ENCODE measurements at regions not wholly inside any gene's neighbourhood (a gene's known extent, or its start where the extent isn't known, plus 50 kb on each side); places are given as distances from the start of the nearest gene placed in this dataset.

DNA sequence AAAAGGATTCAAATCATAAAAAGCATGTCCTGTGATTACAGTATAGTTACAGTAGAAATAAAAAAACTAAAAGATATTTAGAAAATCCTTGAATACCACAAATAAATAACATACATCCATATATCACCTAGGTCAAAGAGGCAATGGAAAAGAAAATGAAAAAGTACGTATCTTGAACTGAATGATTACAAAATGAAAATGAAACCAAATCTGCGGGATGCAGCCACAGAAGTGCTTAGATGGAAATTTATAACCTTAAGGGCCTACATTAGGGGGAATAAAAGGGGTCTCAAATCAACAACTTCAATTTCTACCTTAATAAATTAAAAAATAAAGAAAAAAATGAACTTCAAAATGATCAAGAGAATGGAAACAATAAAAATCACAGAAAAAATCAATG, 879.0 kb upstream of the CELF2 start:
- peak overlapping the region in 1 of 3 experiments; percentile 30 for H3K4me3 ChIP-seq (replicated peaks in 1 of 3; ENCODE audit: insufficient read depth in 1 of 3, low read depth in 1 of 3, low read length in 3 of 3)
- no peak for FAIRE-seq
- intact Hi-C loops (cut with micrococcal nuclease), result loop anchor here (5.0 kb wide), 1 partner anchor 899 kb away; no protein-coding TSS in a partner anchor

DNA sequence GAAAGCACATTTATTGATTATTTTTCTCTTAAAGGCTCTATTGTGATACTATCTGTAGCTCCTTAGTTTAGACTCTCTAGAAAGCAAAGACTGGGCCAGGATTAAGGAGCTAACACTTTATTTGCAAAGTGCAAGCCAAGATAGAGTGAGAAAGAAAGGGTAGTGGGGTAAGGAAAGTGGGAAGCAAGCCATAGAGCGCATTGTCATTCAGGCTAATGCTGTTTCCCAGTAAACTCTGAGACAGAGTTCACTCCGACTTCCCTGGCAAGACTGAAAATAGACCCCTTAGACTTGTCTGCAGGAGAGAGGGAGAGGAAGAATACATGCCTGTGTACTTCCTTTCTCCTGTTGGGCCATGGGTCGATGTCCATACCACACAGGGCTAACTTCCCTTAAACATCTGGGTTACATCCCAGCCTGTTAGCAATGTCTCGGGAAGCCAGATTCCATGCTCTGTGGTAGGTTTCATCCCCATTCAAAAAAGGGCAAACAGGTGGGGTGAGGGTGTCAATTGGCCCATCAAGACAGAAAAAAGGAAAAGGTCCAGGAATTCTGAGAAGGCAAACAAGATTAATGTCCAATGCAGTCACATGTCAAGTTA, 875.8 kb upstream of the CELF2 start:
- POLR2A ChIA-PET, result no interaction called here
- Histone ChIP-seq H3K9ac (replicated peaks; ENCODE audit: extremely low read depth, insufficient read depth, low read length) (no peak overlapping the region), H3K79me2 (ENCODE audit: control insufficient read depth, insufficient read depth, low read length) (no peaks in the 10 kb centered on the region), H3K9me1 (replicated peaks; ENCODE audit: control insufficient read depth, extremely low read depth, insufficient read depth, low read length) (no peaks in the 10 kb centered on the region), H3K27ac (ENCODE audit: insufficient read depth, low read depth, low read length) (no peak overlapping the region), H4K20me1 (replicated peaks; ENCODE audit: control insufficient read depth, extremely low read depth, insufficient read depth, low read length) (no peaks in the 10 kb centered on the region), H2AFZ (ENCODE audit: low read depth, low read length) (no peak overlapping the region), H3K36me3 (ENCODE audit: control insufficient read depth in 2 of 2, extremely low read depth in 1 of 2, insufficient read depth in 2 of 2, low read length in 2 of 2) (no peaks in the 10 kb centered on the region), H3K9me3 (replicated peaks; ENCODE audit: control insufficient read depth, insufficient read depth, low read length) (no peaks in the 10 kb centered on the region), H3K27me3 (ENCODE audit: control insufficient read depth in 2 of 2, insufficient read depth in 2 of 2, low read length in 2 of 2) (no peaks in the 10 kb centered on the region), H3K4me3 (replicated peaks in 1 of 3; ENCODE audit: insufficient read depth in 1 of 3, low read depth in 1 of 3, low read length in 3 of 3) (no peak overlapping the region), H3K4me2 (ENCODE audit: insufficient read depth, low read length) (no peak overlapping the region), H3K4me1 (ENCODE audit: control insufficient read depth, extremely low read depth, insufficient read depth, low read length) (no peaks in the 10 kb centered on the region)
- DNase-seq (ENCODE audit: low read depth, low spot score), result no peak
- TF ChIP-seq, protein P1, sequence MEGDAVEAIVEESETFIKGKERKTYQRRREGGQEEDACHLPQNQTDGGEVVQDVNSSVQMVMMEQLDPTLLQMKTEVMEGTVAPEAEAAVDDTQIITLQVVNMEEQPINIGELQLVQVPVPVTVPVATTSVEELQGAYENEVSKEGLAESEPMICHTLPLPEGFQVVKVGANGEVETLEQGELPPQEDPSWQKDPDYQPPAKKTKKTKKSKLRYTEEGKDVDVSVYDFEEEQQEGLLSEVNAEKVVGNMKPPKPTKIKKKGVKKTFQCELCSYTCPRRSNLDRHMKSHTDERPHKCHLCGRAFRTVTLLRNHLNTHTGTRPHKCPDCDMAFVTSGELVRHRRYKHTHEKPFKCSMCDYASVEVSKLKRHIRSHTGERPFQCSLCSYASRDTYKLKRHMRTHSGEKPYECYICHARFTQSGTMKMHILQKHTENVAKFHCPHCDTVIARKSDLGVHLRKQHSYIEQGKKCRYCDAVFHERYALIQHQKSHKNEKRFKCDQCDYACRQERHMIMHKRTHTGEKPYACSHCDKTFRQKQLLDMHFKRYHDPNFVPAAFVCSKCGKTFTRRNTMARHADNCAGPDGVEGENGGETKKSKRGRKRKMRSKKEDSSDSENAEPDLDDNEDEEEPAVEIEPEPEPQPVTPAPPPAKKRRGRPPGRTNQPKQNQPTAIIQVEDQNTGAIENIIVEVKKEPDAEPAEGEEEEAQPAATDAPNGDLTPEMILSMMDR (IDR thresholded peaks at IDR 0.05; ENCODE audit: extremely low read depth in 1 of 2, insufficient read depth in 1 of 2, low read depth in 1 of 2, low read length in 2 of 2), result no peak
- TF ChIP-seq EZH2 (IDR thresholded peaks at IDR 0.05; ENCODE audit: borderline replicate concordance, low read depth, low read length, severe bottlenecking) (no peak), MYC (IDR thresholded peaks at IDR 0.05; ENCODE audit: low read depth, low read length) (no peak), JUN (IDR thresholded peaks at IDR 0.05; ENCODE audit: borderline replicate concordance, insufficient read depth, insufficient read length, low read depth) (no peak), FOS (IDR thresholded peaks at IDR 0.05; ENCODE audit: borderline replicate concordance, insufficient read depth, low read length) (no peak)
- TF ChIP-seq, protein P2, sequence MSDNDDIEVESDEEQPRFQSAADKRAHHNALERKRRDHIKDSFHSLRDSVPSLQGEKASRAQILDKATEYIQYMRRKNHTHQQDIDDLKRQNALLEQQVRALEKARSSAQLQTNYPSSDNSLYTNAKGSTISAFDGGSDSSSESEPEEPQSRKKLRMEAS (IDR thresholded peaks at IDR 0.05; ENCODE audit: insufficient read depth, insufficient read length), result no peak
- intact Hi-C loops (cut with micrococcal nuclease) (no loop called here), dilution Hi-C loops (cut with MboI; ENCODE audit: extremely low pct_ligation_motif_present, low sequenced_read_pairs) (no loop called here)
- no peak for FAIRE-seq
- BruUV-seq (replicated peaks), result no TSS peak
- CTCF ChIA-PET, result no interaction called here

More for the DNA sequence above, 879.0 kb upstream of the CELF2 start:
- DNase-seq (ENCODE audit: low read depth, low spot score), result no peak
- no TSS peak for BruUV-seq (replicated peaks)
- Histone ChIP-seq H3K9me3 (replicated peaks; ENCODE audit: control insufficient read depth, insufficient read depth, low read length) (no peaks in the 10 kb centered on the region), H4K20me1 (replicated peaks; ENCODE audit: control insufficient read depth, extremely low read depth, insufficient read depth, low read length) (no peaks in the 10 kb centered on the region), H3K79me2 (ENCODE audit: control insufficient read depth, insufficient read depth, low read length) (no peaks in the 10 kb centered on the region), H3K36me3 (ENCODE audit: control insufficient read depth in 2 of 2, extremely low read depth in 1 of 2, insufficient read depth in 2 of 2, low read length in 2 of 2) (no peaks in the 10 kb centered on the region), H2AFZ (ENCODE audit: low read depth, low read length) (no peak overlapping the region), H3K4me1 (ENCODE audit: control insufficient read depth, extremely low read depth, insufficient read depth, low read length) (no peaks in the 10 kb centered on the region), H3K9me1 (replicated peaks; ENCODE audit: control insufficient read depth, extremely low read depth, insufficient read depth, low read length) (no peaks in the 10 kb centered on the region), H3K4me2 (ENCODE audit: insufficient read depth, low read length) (peak overlapping the region; percentile 67), H3K27me3 (ENCODE audit: control insufficient read depth in 2 of 2, insufficient read depth in 2 of 2, low read length in 2 of 2) (no peaks in the 10 kb centered on the region), H3K9ac (replicated peaks; ENCODE audit: extremely low read depth, insufficient read depth, low read length) (peak overlapping the region; percentile 42), H3K27ac (ENCODE audit: insufficient read depth, low read depth, low read length) (no peak overlapping the region)
- TF ChIP-seq FOS (IDR thresholded peaks at IDR 0.05; ENCODE audit: borderline replicate concordance, insufficient read depth, low read length), result no peak
- TF ChIP-seq POLR2A (IDR thresholded peaks at IDR 0.05; ENCODE audit: low read depth, low read length), result no peak
- no peak for TF ChIP-seq GATA2 (IDR thresholded peaks at IDR 0.05; ENCODE audit: insufficient read depth, insufficient read length, low read depth, low read length)
- dilution Hi-C loops (cut with MboI; ENCODE audit: extremely low pct_ligation_motif_present, low sequenced_read_pairs), result no loop called here
- ChIA-PET CTCF (no interaction called here), POLR2A (no interaction called here)

All from endothelial cell of umbilical vein (primary cell).